HEK293 (cell line): ENCODE measurements at regions not wholly inside any gene's neighbourhood (a gene's known extent, or its start where the extent isn't known, plus 50 kb on each side); places are given as distances from the start of the nearest gene placed in this dataset.

Experiments
- CTCF ChIA-PET: fragments of 350-600 bp; formaldehyde crosslinking; extraction: SDS; loops from one replicate; lab custom pipeline; 2021; ENCODE audit warnings: antibody characterized with exemption; lab: Yijun Ruan, JAX
- POLR2A ChIA-PET: fragments of 300-600 bp; formaldehyde crosslinking; extraction: SDS; loops from one replicate; lab custom pipeline; 2020; ENCODE audit warnings: antibody characterized with exemption, inconsistent platforms; lab: Yijun Ruan, JAX
- H3K27ac ChIP-seq: fragments of 200-500 bp; sonication (Bioruptor generic); 2 replicates; pipeline ENCODE4 v1.5.1; 2014; ENCODE audit warnings: low read depth, low read length, control low read depth, inconsistent platforms; ENCODE audit errors: extremely low read depth
- H3K36me3 ChIP-seq, 2 experiments: fragments of 200-500 bp in 1 of 2; sonication (Bioruptor generic) in 1 of 2; 1 replicate in 1 of 2; 2 replicates in 1 of 2; pipeline ENCODE4 v1.5.1; 2014 to 2017; ENCODE audit warnings: inconsistent platforms in 2 of 2, low read length in 2 of 2; ENCODE audit not compliant: control insufficient read depth in 2 of 2, insufficient read depth in 1 of 2
- H3K4me1 ChIP-seq: fragments of 200-500 bp; sonication (Bioruptor generic); 2 replicates; pipeline ENCODE4 v1.5.1; 2014; ENCODE audit warnings: mild to moderate bottlenecking, low read length, inconsistent platforms; ENCODE audit not compliant: control insufficient read depth, insufficient read depth
- H3K4me3 ChIP-seq: 2 replicates; pipeline ENCODE4 v1.5.1; 2011; ENCODE audit warnings: low read depth, mild to moderate bottlenecking, control low read depth, low read length, moderate library complexity
- H3K9me3 ChIP-seq: fragments of 200-500 bp; sonication (Bioruptor generic); 2 replicates; pipeline ENCODE4 v1.5.1; 2014; ENCODE audit warnings: low read depth, low read length, inconsistent platforms; ENCODE audit not compliant: control insufficient read depth, insufficient read depth
- EGR2 ChIP-seq: fragments of 450-650 bp; formaldehyde crosslinking; IDR thresholded peaks from 2 replicates; pipeline ENCODE4 v1.5.1; 2016; ENCODE audit warnings: low read depth, missing biosample characterization, missing genetic modification characterization
- GFI1B ChIP-seq: fragments of 450-650 bp; formaldehyde crosslinking; IDR thresholded peaks from 2 replicates; pipeline ENCODE4 v1.5.1; 2016; ENCODE audit warnings: missing biosample characterization, missing genetic modification characterization
- HIC1 ChIP-seq: fragments of 450-650 bp; formaldehyde crosslinking; IDR thresholded peaks from 2 replicates; pipeline ENCODE4 v1.5.1; 2016; ENCODE audit warnings: missing biosample characterization, missing genetic modification characterization
- HOXA7 ChIP-seq: sonication (generic); formaldehyde crosslinking; IDR thresholded peaks from 2 replicates; pipeline ENCODE4 v1.8.1; 2022; ENCODE audit warnings: missing genetic modification reagents, borderline replicate concordance
- MEIS1 ChIP-seq: sonication (generic); formaldehyde crosslinking; IDR thresholded peaks from 2 replicates; pipeline ENCODE4 v1.8.1; 2022; ENCODE audit warnings: missing genetic modification reagents, mild to moderate bottlenecking, borderline replicate concordance
- PRDM1 ChIP-seq: fragments of 450-650 bp; formaldehyde crosslinking; IDR thresholded peaks from 2 replicates; pipeline ENCODE4; 2016; ENCODE audit warnings: missing biosample characterization, missing genetic modification characterization
- SP7 ChIP-seq: fragments of 450-650 bp; formaldehyde crosslinking; IDR thresholded peaks from 2 replicates; pipeline ENCODE4 v1.5.1; 2016; ENCODE audit warnings: missing biosample characterization, missing genetic modification characterization
- ZBTB26 ChIP-seq: fragments of 450-650 bp; formaldehyde crosslinking; optimal IDR thresholded peaks from 2 replicates; pipeline ENCODE3; 2016; ENCODE audit warnings: missing biosample characterization, mild to moderate bottlenecking, missing genetic modification characterization
- ZBTB8A ChIP-seq: fragments of 450-650 bp; formaldehyde crosslinking; IDR thresholded peaks from 2 replicates; pipeline ENCODE4 v1.5.1; 2016; ENCODE audit warnings: missing biosample characterization, missing genetic modification characterization
- ZNF112 ChIP-seq: fragments of 450-650 bp; formaldehyde crosslinking; IDR thresholded peaks from 2 replicates; pipeline ENCODE4 v1.5.0; 2017; ENCODE audit warnings: missing biosample characterization, missing genetic modification characterization
- ZNF132 ChIP-seq: fragments of 450-650 bp; formaldehyde crosslinking; IDR thresholded peaks from 2 replicates; pipeline ENCODE4 v1.5.1; 2017; ENCODE audit warnings: missing biosample characterization, missing genetic modification characterization, borderline replicate concordance
- ZNF148 ChIP-seq: fragments of 450-650 bp; formaldehyde crosslinking; IDR thresholded peaks from 2 replicates; pipeline ENCODE4 v1.5.0; 2017; ENCODE audit warnings: missing biosample characterization, missing genetic modification characterization, borderline replicate concordance
- ZNF280D ChIP-seq: fragments of 450-650 bp; formaldehyde crosslinking; IDR thresholded peaks from 2 replicates; pipeline ENCODE4 v1.5.1; 2016; ENCODE audit warnings: missing biosample characterization, missing genetic modification characterization
- ZNF391 ChIP-seq: fragments of 450-650 bp; formaldehyde crosslinking; IDR thresholded peaks from 2 replicates; pipeline ENCODE4 v1.5.1; 2016; ENCODE audit warnings: low read depth, missing biosample characterization, missing genetic modification characterization, borderline replicate concordance
- ZNF416 ChIP-seq: fragments of 450-650 bp; formaldehyde crosslinking; IDR thresholded peaks from 2 replicates; pipeline ENCODE4 v1.5.1; 2016; ENCODE audit warnings: missing biosample characterization, missing genetic modification characterization
- ZNF426 ChIP-seq: fragments of 450-650 bp; formaldehyde crosslinking; IDR thresholded peaks from 2 replicates; pipeline ENCODE4 v1.5.1; 2017; ENCODE audit warnings: missing biosample characterization, missing genetic modification characterization, mild to moderate bottlenecking, inconsistent platforms, moderate library complexity
- ZNF449 ChIP-seq: fragments of 450-650 bp; formaldehyde crosslinking; IDR thresholded peaks from 2 replicates; pipeline ENCODE4 v1.5.1; 2017; ENCODE audit warnings: missing biosample characterization, mild to moderate bottlenecking, missing genetic modification characterization, moderate library complexity
- ZNF510 ChIP-seq: fragments of 450-650 bp; formaldehyde crosslinking; IDR thresholded peaks from 2 replicates; pipeline ENCODE4 v1.5.1; 2018; ENCODE audit warnings: mild to moderate bottlenecking, missing genetic modification characterization, missing biosample characterization; ENCODE audit not compliant: insufficient replicate concordance
- ZNF521 ChIP-seq: fragments of 450-650 bp; formaldehyde crosslinking; IDR thresholded peaks from 2 replicates; pipeline ENCODE4 v1.5.1; 2017; ENCODE audit warnings: missing biosample characterization, mild to moderate bottlenecking, missing genetic modification characterization
- ZNF544 ChIP-seq: fragments of 450-650 bp; formaldehyde crosslinking; IDR thresholded peaks from 2 replicates; pipeline ENCODE4 v1.5.0; 2017; ENCODE audit warnings: missing biosample characterization, missing genetic modification characterization
- ZNF585B ChIP-seq: fragments of 450-650 bp; formaldehyde crosslinking; IDR thresholded peaks from 2 replicates; pipeline ENCODE4 v1.5.1; 2016; ENCODE audit warnings: missing biosample characterization, missing genetic modification characterization
- ZNF596 ChIP-seq: fragments of 450-650 bp; IDR thresholded peaks from 2 replicates; pipeline ENCODE4 v1.5.0; 2018; ENCODE audit warnings: missing biosample characterization, mild to moderate bottlenecking, missing genetic modification characterization, moderate library complexity
- ZNF670 ChIP-seq: fragments of 450-650 bp; formaldehyde crosslinking; IDR thresholded peaks from 2 replicates; pipeline ENCODE4 v1.5.1; 2016; ENCODE audit warnings: missing biosample characterization, missing genetic modification characterization, low read depth
- ZNF747 ChIP-seq: fragments of 450-650 bp; formaldehyde crosslinking; IDR thresholded peaks from 2 replicates; pipeline ENCODE4 v1.5.1; 2016; ENCODE audit warnings: missing biosample characterization, missing genetic modification characterization
- ZNF792 ChIP-seq: fragments of 450-650 bp; formaldehyde crosslinking; IDR thresholded peaks from 2 replicates; pipeline ENCODE4 v1.5.1; 2016; ENCODE audit warnings: missing biosample characterization, missing genetic modification characterization

- TF ChIP-seq ZNF544 (tag by site-specific recombination) (no peak), ZNF510 (no peak)
- TF ChIP-seq, all 188 proteins: peak for 0
These were observed 258.3 kb downstream of the ETS1 start (continued) for GRCh38 chr11:128328955-128329551.

GRCh38 chr11:128327274-128327673, 260.1 kb downstream of the ETS1 start:
- TF ChIP-seq GFI1B (no peak), PRDM1 (tag by site-specific recombination) (no peak), ZNF747 (no peak), ZBTB26 (no peak), ZNF280D (tag by site-specific recombination) (no peak), ZNF585B (tag by site-specific recombination) (no peak), EGR2 (tag by site-specific recombination) (no peak), ZNF596 (tag by site-specific recombination) (no peak), ZBTB8A (no peak), HOXA7 (CRISPR knock-in tag) (no peak), ZNF416 (tag by site-specific recombination) (no peak), ZNF521 (no peak), ZNF391 (tag by site-specific recombination) (no peak), ZNF132 (no peak), ZNF792 (tag by site-specific recombination) (no peak)
- Histone ChIP-seq H3K4me3 (no peak overlapping the region), H3K4me1 (no peaks in the 10 kb centered on the region), H3K36me3 (no peaks in the 10 kb centered on the region), H3K9me3 (no peaks in the 10 kb centered on the region), H3K27ac (no peak overlapping the region)
- CTCF ChIA-PET = interaction anchor here (0.6 to 0.7 kb wide), 2 partner anchors 9 to 236 kb away, joined by 3 to 6 read pairs; no protein-coding TSS in a partner anchor
- POLR2A ChIA-PET = no interaction called here

GRCh38 chr11:128326791-128327190, 260.6 kb downstream of the ETS1 start:
- CTCF ChIA-PET = interaction anchor here (1.4 to 1.5 kb wide), 2 partner anchors 10 to 155 kb away, joined by 3 to 7 read pairs; no protein-coding TSS in a partner anchor
- no peak overlapping the region for H3K27ac ChIP-seq
- no peaks in the 10 kb centered on the region for H3K36me3 ChIP-seq
- H3K9me3 ChIP-seq = no peaks in the 10 kb centered on the region
- H3K4me1 ChIP-seq = no peaks in the 10 kb centered on the region
- POLR2A ChIA-PET = no interaction called here
- no peak overlapping the region for H3K4me3 ChIP-seq
- no peak for TF ChIP-seq ZNF112
- no peak for TF ChIP-seq MEIS1 (CRISPR knock-in tag)
- TF ChIP-seq ZNF670 = no peak
- TF ChIP-seq HIC1 = no peak
- TF ChIP-seq ZNF426 (tag by site-specific recombination) = no peak
- TF ChIP-seq ZNF449 = no peak
- no peak for TF ChIP-seq SP7 (tag by site-specific recombination)
- TF ChIP-seq ZNF148 = no peak
